Umbilical cord (tissue), 1 donor: ENCODE measurements at regions not wholly inside any gene's neighbourhood (a gene's known extent, or its start where the extent isn't known, plus 50 kb on each side); places are given as distances from the start of the nearest gene placed in this dataset.
A peak's percentile ranks its signal among the peaks of the same experiment; 100 is the strongest.

Source experiments
- DNase-seq: peaks from one replicate; pipeline ENCODE4 v3.0.0-alpha.2; 2015; ENCODE audit warnings: low spot score

- no peak for DNase-seq
Measured at GRCh38 chr10:7478727-7479457, 68.1 kb upstream of the SFMBT2 start.

- no peak for DNase-seq
Measured at GRCh38 chr10:7477538-7478334, 66.9 kb upstream of the SFMBT2 start.

- peak; percentile 82 for DNase-seq
Measured at GRCh38 chr10:7475939-7476338, 65.1 kb upstream of the SFMBT2 start.

- peak; percentile 81 for DNase-seq
Measured at GRCh38 chr10:7475046-7475911, 64.4 kb upstream of the SFMBT2 start.

- no peak for DNase-seq
Measured at GRCh38 chr10:7474388-7474787, 63.6 kb upstream of the SFMBT2 start.

- no peak for DNase-seq
Measured at GRCh38 chr10:7473474-7473873, 62.6 kb upstream of the SFMBT2 start.

- DNase-seq: peak; percentile 47
Measured at GRCh38 chr10:7471720-7472367, 61.0 kb upstream of the SFMBT2 start.

- DNase-seq: no peak
Measured at GRCh38 chr10:7470371-7470770, 59.5 kb upstream of the SFMBT2 start.

- DNase-seq: no peak
Measured at GRCh38 chr10:7467031-7467667, 56.3 kb upstream of the SFMBT2 start.

GRCh38 chr10:7464691-7465090 lies 53.9 kb upstream of the SFMBT2 start:
- no peak for DNase-seq
